ENCODE measurements at regions not wholly inside any gene's neighbourhood (a gene's known extent, or its start where the extent isn't known, plus 50 kb on each side); places are given as distances from the start of the nearest gene placed in this dataset.

- H3K4me3 ChIP-seq (ENCODE audit: control insufficient read depth, low read depth, low read length) = no peak overlapping the region
- no peak for DNase-seq (ENCODE audit: low read depth)
- TF ChIP-seq CTCF (IDR thresholded peaks at IDR 0.05; ENCODE audit: control insufficient read depth, insufficient read depth, low read depth, low read length, missing control alignments) = no peak
Observed at GRCh38 chr14:29274890-29275596, 508.5 kb downstream of the FOXG1 start.

- no peak for DNase-seq (ENCODE audit: low read depth)
- TF ChIP-seq CTCF (IDR thresholded peaks at IDR 0.05; ENCODE audit: control insufficient read depth, insufficient read depth, low read depth, low read length, missing control alignments) = no peak
- H3K4me3 ChIP-seq (ENCODE audit: control insufficient read depth, low read depth, low read length) = no peak overlapping the region
Observed at GRCh38 chr14:29278301-29279263, 512.0 kb downstream of the FOXG1 start.

GRCh38 chr14:29282169-29282568, 515.6 kb downstream of the FOXG1 start:
- no peak for TF ChIP-seq CTCF (IDR thresholded peaks at IDR 0.05; ENCODE audit: control insufficient read depth, insufficient read depth, low read depth, low read length, missing control alignments)
- H3K4me3 ChIP-seq (ENCODE audit: control insufficient read depth, low read depth, low read length) = no peak overlapping the region
- DNase-seq (ENCODE audit: low read depth) = peak; percentile 13

- no peak overlapping the region for H3K4me3 ChIP-seq (ENCODE audit: control insufficient read depth, low read depth, low read length)
- no peak for TF ChIP-seq CTCF (IDR thresholded peaks at IDR 0.05; ENCODE audit: control insufficient read depth, insufficient read depth, low read depth, low read length, missing control alignments)
- DNase-seq (ENCODE audit: low read depth) = no peak
Observed at GRCh38 chr14:29290441-29290840, 523.9 kb downstream of the FOXG1 start.

GRCh38 chr14:29299372-29299771, 532.8 kb downstream of the FOXG1 start:
- H3K4me3 ChIP-seq (ENCODE audit: control insufficient read depth, low read depth, low read length) = no peak overlapping the region
- no peak for TF ChIP-seq CTCF (IDR thresholded peaks at IDR 0.05; ENCODE audit: control insufficient read depth, insufficient read depth, low read depth, low read length, missing control alignments)
- DNase-seq (ENCODE audit: low read depth) = no peak

GRCh38 chr14:29301571-29301970, 535.0 kb downstream of the FOXG1 start:
- TF ChIP-seq CTCF (IDR thresholded peaks at IDR 0.05; ENCODE audit: control insufficient read depth, insufficient read depth, low read depth, low read length, missing control alignments) = no peak
- DNase-seq (ENCODE audit: low read depth) = no peak
- no peak overlapping the region for H3K4me3 ChIP-seq (ENCODE audit: control insufficient read depth, low read depth, low read length)
